ENCODE measurements at regions not wholly inside any gene's neighbourhood (a gene's known extent, or its start where the extent isn't known, plus 50 kb on each side); places are given as distances from the start of the nearest gene placed in this dataset.

DNA sequence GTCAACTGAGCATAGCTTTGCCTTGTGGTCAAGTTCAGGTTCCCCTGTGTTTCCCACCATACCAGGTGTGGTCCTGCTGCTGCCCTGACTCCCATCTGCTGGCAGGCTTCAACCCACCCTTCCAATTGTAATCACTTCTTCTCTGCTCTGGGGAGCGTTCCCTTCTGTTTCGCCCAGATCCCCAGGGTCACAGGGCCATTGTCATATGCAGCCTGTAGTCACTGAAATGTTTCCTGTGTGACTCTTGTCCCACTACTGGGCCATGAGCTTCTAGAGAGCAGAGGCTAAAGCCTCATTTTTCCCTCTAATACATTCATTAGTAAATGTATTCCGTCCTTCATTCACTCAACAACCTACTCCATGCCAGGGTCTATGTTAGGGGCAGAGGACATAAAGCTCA, 75.0 kb upstream of the LAPTM4A start:
- Histone ChIP-seq H3K4me3 (ENCODE audit: low read depth in 2 of 2, low read length in 1 of 2) (no peak overlapping the region), H3K9ac (no peak overlapping the region), H2AFZ (ENCODE audit: low read depth) (no peak overlapping the region), H3K36me3 (replicated peaks in 1 of 2; ENCODE audit: control insufficient read depth in 1 of 2, insufficient read depth in 2 of 2, low read length in 1 of 2) (no peaks in the 10 kb centered on the region), H3K4me2 (no peak overlapping the region), H3K27ac (ENCODE audit: low read depth in 2 of 2, low read length in 1 of 2) (no peak overlapping the region), H3K4me1 (ENCODE audit: control insufficient read depth in 1 of 2, insufficient read depth in 2 of 2, low read depth in 1 of 2, low read length in 1 of 2) (no peaks in the 10 kb centered on the region; a peak in 1 of 4 replicates), H4K20me1 (ENCODE audit: insufficient read depth) (no peaks in the 10 kb centered on the region), H3K9me3 (no peaks in the 10 kb centered on the region), H3K79me2 (ENCODE audit: insufficient read depth) (no peaks in the 10 kb centered on the region), H3K9me2 (no peaks in the 10 kb centered on the region), H3K27me3 (ENCODE audit: insufficient read depth) (no peaks in the 10 kb centered on the region), H3F3A (replicated peaks; ENCODE audit: insufficient read depth) (no peaks in the 10 kb centered on the region)
- POLR2A ChIA-PET, result no interaction called here
- WGBS (ENCODE audit: low lambda C conversion rate), result 90% methylated on average over 3 of the region's 3 CpGs
- CTCF ChIA-PET, result interaction anchor here (0.8 to 5.7 kb wide), 7 partner anchors 9 to 177 kb away, joined by 3 to 35 read pairs (median 4); partner anchors contain the start of gene SDC1
- TF ChIP-seq, protein P1, sequence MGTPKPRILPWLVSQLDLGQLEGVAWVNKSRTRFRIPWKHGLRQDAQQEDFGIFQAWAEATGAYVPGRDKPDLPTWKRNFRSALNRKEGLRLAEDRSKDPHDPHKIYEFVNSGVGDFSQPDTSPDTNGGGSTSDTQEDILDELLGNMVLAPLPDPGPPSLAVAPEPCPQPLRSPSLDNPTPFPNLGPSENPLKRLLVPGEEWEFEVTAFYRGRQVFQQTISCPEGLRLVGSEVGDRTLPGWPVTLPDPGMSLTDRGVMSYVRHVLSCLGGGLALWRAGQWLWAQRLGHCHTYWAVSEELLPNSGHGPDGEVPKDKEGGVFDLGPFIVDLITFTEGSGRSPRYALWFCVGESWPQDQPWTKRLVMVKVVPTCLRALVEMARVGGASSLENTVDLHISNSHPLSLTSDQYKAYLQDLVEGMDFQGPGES (IDR thresholded peaks at IDR 0.05; ENCODE audit: low read depth, low read length), result no peak
- no peak for TF ChIP-seq CHD2 (IDR thresholded peaks at IDR 0.05; ENCODE audit: low read length, partially characterized antibody)
- no peak for TF ChIP-seq RXRA (IDR thresholded peaks at IDR 0.05; ENCODE audit: borderline replicate concordance, low read depth)
- TF ChIP-seq EP300 (IDR thresholded peaks at IDR 0.05; ENCODE audit: borderline replicate concordance in 1 of 2, low read depth in 1 of 2, low read length in 1 of 2), result no peak
- TF ChIP-seq TAF1 (IDR thresholded peaks at IDR 0.05; ENCODE audit: borderline replicate concordance, low read depth, low read length), result no peak
- no peak for TF ChIP-seq TEAD4 (IDR thresholded peaks at IDR 0.05; ENCODE audit: borderline replicate concordance, insufficient read depth)
- no peak for TF ChIP-seq POLR2AphosphoS5 (IDR thresholded peaks at IDR 0.05; ENCODE audit: low read depth, low read length)
- no peak for DNase-seq

DNA sequence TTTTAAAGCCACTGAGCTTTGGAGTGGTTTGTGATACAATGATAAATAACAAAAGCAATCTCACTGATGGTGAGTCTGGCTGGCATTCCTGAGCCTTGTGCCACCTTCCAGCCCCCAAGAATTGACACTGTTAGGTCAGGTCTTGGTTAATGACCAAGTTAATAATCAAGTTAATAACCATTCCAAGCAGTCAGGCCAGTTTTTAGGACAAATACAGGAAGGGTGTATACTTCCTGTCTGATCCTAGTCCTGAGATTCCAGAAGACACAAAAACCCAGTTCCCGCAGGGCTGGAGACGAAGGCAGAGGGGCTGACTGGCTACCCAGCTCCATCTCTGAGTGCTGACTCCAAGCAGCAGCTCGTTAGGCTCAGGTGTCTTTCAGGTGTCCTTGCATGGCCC, 74.6 kb upstream of the LAPTM4A start:
- Histone ChIP-seq H3K4me1 (ENCODE audit: control insufficient read depth in 1 of 2, insufficient read depth in 2 of 2, low read depth in 1 of 2, low read length in 1 of 2) (no peaks in the 10 kb centered on the region; a peak in 1 of 4 replicates), H3K9me2 (no peaks in the 10 kb centered on the region), H3K36me3 (replicated peaks in 1 of 2; ENCODE audit: control insufficient read depth in 1 of 2, insufficient read depth in 2 of 2, low read length in 1 of 2) (no peaks in the 10 kb centered on the region), H3K27ac (ENCODE audit: low read depth in 2 of 2, low read length in 1 of 2) (no peak overlapping the region), H3K4me3 (ENCODE audit: low read depth in 2 of 2, low read length in 1 of 2) (no peak overlapping the region), H3K4me2 (no peak overlapping the region), H3K9ac (no peak overlapping the region), H3K27me3 (ENCODE audit: insufficient read depth) (no peaks in the 10 kb centered on the region), H2AFZ (ENCODE audit: low read depth) (no peak overlapping the region), H3F3A (replicated peaks; ENCODE audit: insufficient read depth) (no peaks in the 10 kb centered on the region), H4K20me1 (ENCODE audit: insufficient read depth) (no peaks in the 10 kb centered on the region), H3K79me2 (ENCODE audit: insufficient read depth) (no peaks in the 10 kb centered on the region), H3K9me3 (no peaks in the 10 kb centered on the region)
- POLR2A ChIA-PET, result no interaction called here
- CTCF ChIA-PET, result interaction anchor here (0.8 to 5.7 kb wide), 7 partner anchors 9 to 177 kb away, joined by 3 to 35 read pairs (median 4); partner anchors contain the start of gene SDC1
- DNase-seq, result no peak
- WGBS (ENCODE audit: low lambda C conversion rate), result 47% methylated on average over 3 of the region's 3 CpGs
- TF ChIP-seq FOXJ3 (CRISPR knock-in tag; IDR thresholded peaks at IDR 0.05), result no peak
- no peak for TF ChIP-seq NFIC (IDR thresholded peaks at IDR 0.05; ENCODE audit: borderline replicate concordance)
- no peak for TF ChIP-seq JUND (IDR thresholded peaks at IDR 0.05)
- no peak for TF ChIP-seq TCF12 (IDR thresholded peaks at IDR 0.05)
- no peak for TF ChIP-seq SIN3A (IDR thresholded peaks at IDR 0.05; ENCODE audit: borderline replicate concordance, low read depth, low read length)
- TF ChIP-seq, protein P2, sequence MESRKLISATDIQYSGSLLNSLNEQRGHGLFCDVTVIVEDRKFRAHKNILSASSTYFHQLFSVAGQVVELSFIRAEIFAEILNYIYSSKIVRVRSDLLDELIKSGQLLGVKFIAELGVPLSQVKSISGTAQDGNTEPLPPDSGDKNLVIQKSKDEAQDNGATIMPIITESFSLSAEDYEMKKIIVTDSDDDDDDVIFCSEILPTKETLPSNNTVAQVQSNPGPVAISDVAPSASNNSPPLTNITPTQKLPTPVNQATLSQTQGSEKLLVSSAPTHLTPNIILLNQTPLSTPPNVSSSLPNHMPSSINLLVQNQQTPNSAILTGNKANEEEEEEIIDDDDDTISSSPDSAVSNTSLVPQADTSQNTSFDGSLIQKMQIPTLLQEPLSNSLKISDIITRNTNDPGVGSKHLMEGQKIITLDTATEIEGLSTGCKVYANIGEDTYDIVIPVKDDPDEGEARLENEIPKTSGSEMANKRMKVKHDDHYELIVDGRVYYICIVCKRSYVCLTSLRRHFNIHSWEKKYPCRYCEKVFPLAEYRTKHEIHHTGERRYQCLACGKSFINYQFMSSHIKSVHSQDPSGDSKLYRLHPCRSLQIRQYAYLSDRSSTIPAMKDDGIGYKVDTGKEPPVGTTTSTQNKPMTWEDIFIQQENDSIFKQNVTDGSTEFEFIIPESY (IDR thresholded peaks at IDR 0.05; ENCODE audit: borderline replicate concordance, low read depth), result no peak
- TF ChIP-seq, protein P3, sequence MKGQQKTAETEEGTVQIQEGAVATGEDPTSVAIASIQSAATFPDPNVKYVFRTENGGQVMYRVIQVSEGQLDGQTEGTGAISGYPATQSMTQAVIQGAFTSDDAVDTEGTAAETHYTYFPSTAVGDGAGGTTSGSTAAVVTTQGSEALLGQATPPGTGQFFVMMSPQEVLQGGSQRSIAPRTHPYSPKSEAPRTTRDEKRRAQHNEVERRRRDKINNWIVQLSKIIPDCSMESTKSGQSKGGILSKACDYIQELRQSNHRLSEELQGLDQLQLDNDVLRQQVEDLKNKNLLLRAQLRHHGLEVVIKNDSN (IDR thresholded peaks at IDR 0.05; ENCODE audit: borderline replicate concordance, low read depth), result no peak
- TF ChIP-seq, protein P4, sequence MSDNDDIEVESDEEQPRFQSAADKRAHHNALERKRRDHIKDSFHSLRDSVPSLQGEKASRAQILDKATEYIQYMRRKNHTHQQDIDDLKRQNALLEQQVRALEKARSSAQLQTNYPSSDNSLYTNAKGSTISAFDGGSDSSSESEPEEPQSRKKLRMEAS (IDR thresholded peaks at IDR 0.05; ENCODE audit: low read depth), result no peak
- no peak for TF ChIP-seq GATA2 (CRISPR knock-in tag; IDR thresholded peaks at IDR 0.05)
- no peak for TF ChIP-seq GABPA (IDR thresholded peaks at IDR 0.05; ENCODE audit: low read depth)
- TF ChIP-seq POLR2AphosphoS5 (IDR thresholded peaks at IDR 0.05; ENCODE audit: low read depth, low read length), result no peak
- TF ChIP-seq RFX5 (IDR thresholded peaks at IDR 0.05; ENCODE audit: low read length), result no peak
- TF ChIP-seq, protein P5, sequence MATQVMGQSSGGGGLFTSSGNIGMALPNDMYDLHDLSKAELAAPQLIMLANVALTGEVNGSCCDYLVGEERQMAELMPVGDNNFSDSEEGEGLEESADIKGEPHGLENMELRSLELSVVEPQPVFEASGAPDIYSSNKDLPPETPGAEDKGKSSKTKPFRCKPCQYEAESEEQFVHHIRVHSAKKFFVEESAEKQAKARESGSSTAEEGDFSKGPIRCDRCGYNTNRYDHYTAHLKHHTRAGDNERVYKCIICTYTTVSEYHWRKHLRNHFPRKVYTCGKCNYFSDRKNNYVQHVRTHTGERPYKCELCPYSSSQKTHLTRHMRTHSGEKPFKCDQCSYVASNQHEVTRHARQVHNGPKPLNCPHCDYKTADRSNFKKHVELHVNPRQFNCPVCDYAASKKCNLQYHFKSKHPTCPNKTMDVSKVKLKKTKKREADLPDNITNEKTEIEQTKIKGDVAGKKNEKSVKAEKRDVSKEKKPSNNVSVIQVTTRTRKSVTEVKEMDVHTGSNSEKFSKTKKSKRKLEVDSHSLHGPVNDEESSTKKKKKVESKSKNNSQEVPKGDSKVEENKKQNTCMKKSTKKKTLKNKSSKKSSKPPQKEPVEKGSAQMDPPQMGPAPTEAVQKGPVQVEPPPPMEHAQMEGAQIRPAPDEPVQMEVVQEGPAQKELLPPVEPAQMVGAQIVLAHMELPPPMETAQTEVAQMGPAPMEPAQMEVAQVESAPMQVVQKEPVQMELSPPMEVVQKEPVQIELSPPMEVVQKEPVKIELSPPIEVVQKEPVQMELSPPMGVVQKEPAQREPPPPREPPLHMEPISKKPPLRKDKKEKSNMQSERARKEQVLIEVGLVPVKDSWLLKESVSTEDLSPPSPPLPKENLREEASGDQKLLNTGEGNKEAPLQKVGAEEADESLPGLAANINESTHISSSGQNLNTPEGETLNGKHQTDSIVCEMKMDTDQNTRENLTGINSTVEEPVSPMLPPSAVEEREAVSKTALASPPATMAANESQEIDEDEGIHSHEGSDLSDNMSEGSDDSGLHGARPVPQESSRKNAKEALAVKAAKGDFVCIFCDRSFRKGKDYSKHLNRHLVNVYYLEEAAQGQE (IDR thresholded peaks at IDR 0.05; ENCODE audit: low read depth, low read length), result no peak
- no peak for TF ChIP-seq NRF1 (IDR thresholded peaks at IDR 0.05; ENCODE audit: low read depth, low read length)

Measured in SK-N-SH (cell line).